ENCODE measurements at regions not wholly inside any gene's neighbourhood (a gene's known extent, or its start where the extent isn't known, plus 50 kb on each side); places are given as distances from the start of the nearest gene placed in this dataset.

GRCh38 chr11:27211370-27212127 lies 151.5 kb downstream of the CCDC34 start:
- TF ChIP-seq, protein P1, sequence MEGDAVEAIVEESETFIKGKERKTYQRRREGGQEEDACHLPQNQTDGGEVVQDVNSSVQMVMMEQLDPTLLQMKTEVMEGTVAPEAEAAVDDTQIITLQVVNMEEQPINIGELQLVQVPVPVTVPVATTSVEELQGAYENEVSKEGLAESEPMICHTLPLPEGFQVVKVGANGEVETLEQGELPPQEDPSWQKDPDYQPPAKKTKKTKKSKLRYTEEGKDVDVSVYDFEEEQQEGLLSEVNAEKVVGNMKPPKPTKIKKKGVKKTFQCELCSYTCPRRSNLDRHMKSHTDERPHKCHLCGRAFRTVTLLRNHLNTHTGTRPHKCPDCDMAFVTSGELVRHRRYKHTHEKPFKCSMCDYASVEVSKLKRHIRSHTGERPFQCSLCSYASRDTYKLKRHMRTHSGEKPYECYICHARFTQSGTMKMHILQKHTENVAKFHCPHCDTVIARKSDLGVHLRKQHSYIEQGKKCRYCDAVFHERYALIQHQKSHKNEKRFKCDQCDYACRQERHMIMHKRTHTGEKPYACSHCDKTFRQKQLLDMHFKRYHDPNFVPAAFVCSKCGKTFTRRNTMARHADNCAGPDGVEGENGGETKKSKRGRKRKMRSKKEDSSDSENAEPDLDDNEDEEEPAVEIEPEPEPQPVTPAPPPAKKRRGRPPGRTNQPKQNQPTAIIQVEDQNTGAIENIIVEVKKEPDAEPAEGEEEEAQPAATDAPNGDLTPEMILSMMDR (conservative IDR thresholded peaks at IDR 0.05; ENCODE audit: low read length), result peak; percentile 66
- no peak for TF ChIP-seq EZH2phosphoT487 (IDR thresholded peaks at IDR 0.05; ENCODE audit: borderline replicate concordance, low read depth, low read length)

Data from OCI-LY7 (cell line).